GM19438 (cell line): ENCODE measurements at regions not wholly inside any gene's neighbourhood (a gene's known extent, or its start where the extent isn't known, plus 50 kb on each side); places are given as distances from the start of the nearest gene placed in this dataset.

Source experiments
- ATAC-seq: cut with Tn5 transposase; IDR thresholded peaks from one replicate; pipeline ENCODE4 v1.9.1; 2021; ENCODE audit warnings: low read depth; ENCODE audit not compliant: unreplicated experiment

DNA sequence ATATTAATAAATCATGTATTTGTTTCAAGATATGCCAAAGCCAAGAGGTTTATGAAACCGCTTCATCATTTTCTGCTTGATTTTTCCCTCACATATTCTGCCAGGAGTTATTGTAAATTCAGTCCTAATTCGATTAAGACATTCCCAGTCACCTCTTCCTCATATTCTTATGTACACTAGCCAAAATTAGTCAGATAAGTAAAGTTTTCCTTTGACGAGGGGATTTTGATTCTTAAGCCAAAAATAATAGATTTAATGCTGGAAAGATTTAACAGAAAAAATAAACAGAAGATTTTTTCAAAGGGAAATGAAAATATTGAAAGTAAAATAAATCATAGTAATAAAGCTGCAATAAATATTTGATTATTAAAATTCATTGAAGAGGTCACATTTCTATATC, 51.0 kb upstream of the VEGFC start:
- no peak for ATAC-seq

DNA sequence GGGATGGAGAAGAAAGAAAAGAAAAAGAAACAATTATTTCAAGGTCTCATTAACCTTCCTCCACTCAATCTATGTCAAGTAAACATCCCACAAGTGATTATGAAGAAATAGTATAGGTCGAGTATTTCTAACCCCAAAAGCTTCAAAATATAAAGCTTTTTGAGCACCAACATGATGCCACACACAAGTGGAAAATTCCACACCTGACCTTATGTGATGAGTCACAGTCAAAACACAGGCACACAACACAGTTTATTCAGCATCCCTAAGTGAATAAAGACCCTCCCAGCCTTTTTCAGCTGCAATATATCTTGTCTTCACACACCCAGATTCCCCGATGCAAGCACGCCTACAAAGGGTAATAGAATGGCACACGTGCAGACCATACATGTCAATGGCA, 51.7 kb upstream of the VEGFC start:
- no peak for ATAC-seq

DNA sequence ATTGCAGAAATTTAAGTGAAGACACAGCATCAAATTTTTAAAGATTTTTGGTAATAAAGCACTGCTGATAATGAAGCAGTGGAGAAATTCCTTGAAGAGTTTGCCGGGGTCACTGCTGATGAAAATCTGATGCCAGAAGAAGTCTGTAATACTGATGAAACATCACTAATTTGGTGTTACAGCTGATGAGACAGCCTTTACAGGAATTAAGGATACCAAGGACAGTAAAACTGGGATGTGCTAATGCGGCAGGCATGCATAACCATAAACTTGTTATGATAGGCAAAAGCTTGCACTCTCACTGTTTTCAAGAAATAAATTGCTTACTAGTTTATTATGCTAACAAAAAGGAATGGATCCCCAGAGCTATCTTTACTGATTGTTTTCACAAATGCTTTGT, 52.9 kb upstream of the VEGFC start:
- no peak for ATAC-seq

DNA sequence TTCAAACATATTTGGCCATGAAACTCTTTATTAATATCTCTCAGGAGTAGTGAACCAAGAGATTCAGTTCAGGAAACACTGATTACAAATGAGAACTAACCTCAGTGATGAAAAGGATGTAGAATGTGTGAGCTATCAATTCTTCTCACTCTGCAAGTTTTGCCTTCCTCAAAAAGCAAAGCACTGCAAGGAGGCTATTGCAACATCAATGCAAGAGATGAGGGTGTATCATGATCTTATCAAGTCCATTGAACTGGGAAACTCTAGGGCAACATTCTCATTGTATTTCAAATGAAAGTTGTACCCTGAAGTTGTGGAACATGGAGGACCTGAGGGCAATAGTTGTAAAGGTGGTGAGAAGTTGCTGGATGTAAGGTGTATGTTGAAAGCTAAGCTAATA, 56.4 kb upstream of the VEGFC start:
- ATAC-seq, result no peak

DNA sequence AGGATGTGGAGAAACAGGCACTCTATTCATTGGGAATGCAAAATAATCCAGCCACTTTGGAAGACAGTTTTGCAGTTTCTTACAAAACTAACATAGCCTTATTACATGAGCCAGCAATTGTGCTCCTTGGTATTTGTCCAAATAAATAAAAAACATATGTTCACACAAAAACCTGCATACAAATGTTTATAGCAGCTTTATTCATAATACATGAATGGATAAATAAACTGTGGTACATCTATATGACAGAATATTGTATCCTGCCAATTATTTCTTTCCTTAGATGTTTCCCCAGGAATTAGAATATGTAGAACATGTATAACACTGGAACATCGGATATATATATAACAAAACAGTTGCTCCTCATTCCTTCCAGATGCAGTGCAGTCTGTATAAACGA, 57.7 kb upstream of the VEGFC start:
- no peak for ATAC-seq

DNA sequence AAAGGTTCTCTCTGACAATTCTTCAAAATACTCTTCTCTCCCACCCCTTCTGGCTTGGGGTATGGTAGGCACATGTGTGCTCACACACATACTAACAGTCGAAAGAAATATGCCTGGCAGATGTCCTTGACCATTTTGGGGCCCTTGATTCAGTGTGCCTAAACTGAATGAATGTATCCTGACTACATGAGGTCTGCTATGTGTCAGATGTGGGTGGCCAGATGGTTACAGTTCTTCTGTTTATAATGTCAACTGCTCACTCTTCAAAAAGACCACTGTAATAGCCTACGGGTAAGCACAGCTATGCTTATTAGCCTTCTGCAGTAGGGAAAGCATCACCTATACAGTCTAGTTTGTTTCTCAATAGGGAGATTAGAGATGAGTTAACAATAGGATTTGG, 63.7 kb upstream of the VEGFC start:
- ATAC-seq, result no peak

DNA sequence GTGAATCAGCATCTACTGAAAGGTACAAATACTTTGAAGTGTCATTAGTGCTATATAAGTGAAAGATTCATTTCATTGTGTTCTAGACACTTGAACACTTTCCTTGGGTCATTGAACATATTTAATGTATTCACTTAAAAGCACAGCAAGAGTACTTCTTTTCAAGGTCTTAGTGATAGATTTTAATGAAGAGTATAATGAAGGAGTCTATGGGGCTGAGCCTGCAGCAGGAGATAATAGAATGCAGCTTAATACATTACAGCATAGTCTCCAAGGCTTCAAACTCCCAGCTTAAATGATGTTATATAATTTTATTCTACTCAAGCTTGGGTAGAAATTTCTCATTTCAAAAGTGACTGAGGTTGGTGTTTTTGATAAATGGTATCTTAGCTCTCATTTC, 66.1 kb upstream of the VEGFC start:
- no peak for ATAC-seq

DNA sequence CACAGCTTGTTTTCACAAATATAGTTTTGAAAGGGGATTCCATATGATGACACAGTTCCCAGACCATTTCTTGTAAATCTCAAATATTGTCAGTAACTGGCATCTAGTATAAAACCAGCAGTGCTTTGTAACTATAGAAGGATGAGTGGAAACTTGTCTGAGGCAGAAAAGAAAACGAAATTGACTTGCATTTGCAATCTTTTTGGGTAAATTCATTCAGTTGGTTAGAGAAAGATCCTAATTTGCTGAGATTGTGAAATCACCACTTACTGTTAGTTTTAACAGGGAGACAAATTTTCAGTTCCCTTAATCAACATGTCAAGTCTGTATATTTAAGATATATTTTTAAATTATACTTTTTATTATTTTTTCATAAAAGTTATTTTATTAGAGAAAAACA, 71.5 kb upstream of the VEGFC start:
- ATAC-seq, result no peak

DNA sequence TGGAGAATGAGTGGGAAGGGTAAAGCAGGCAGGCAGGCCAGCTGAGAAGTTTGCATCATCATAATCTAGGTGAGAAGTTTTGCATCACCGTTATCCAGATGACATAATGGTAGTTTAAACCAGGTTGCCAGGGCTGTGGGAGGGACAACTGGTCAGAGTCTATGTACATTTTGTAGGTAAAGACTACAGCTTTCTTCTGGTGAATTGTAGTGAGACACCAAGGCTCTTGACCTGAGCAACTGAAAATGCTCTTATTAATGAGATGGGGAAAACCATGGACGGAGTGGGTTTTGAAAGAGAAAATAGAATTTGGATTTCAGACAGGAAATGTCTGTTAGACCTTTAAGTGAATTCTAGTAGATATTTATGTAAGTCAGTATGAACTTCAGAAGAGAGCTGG, 76.0 kb upstream of the VEGFC start:
- ATAC-seq, result no peak

DNA sequence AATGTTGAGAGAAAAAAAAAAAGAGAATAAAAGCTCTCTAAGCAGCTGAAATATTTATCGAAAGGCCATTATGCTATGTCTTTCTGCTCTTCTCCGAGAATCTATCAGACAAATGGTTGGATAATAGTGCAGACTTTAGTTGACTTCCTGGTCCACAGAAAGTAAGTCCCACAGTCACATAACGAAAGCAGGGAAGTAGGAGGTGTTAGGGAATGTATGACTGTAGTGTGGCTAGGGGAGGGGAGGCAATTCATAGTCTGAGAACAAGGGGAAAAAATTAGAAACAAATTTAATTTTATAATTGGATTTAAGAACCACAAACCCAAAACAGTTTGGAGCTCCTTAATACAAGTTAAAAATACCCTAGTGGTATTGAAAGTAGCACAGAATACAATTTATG, 79.7 kb upstream of the VEGFC start:
- no peak for ATAC-seq

DNA sequence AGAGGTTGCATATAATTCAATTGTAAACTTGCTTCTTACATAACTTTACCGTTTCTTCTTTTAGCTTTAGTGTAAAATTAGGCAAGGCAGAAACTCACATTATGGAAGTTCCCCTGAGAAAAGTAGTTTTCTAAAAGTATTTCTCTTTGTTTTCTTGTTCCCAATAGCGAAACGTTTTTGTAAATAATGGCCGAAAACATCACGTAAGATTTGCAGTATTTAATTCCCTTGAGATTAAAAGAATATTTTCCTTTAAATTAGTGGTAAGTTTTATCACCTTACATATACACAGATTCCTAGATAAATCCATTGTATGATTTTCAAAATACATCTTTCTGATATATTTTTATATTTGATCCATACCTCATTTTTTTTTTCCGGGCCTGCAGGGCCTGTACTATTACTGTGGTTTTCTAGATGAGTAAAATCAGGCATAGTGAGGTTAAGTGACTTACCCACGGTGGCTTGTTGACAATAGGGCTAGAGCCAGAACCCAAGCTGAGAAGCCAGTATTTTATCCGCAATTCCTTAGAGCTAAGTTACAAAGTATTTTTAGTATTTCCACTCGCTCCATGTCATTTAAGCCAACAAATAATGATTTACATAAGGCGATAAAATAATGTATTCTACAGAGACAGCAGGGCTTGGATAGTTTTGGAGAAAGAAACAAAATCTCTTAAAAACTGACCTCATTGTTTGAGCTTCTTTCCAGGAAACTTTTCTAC, 82.2 kb upstream of the VEGFC start:
- ATAC-seq, result no peak

DNA sequence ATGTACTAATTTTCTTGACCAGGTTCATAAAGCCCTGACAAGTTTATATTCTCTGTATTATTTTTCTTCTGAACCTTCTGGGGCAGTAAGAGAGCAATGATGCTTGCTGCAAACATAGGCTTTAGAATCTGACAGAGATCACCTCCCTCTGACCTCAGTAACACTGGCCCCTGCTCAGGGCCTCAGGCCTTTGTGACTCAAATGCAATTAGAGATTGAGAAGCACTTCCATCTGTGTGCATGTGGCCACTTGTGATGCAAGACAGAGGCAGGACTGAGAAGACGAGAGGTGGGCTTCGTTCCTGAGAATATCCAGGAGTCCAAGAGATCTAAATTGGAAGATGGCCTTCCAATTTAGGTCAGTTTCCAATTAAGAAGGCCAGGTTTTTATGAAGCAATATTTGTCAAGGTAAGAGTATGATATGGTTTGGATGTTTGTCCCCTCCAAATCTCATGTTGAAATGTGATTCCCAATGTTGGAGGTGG, 82.8 kb upstream of the VEGFC start:
- ATAC-seq, result no peak

DNA sequence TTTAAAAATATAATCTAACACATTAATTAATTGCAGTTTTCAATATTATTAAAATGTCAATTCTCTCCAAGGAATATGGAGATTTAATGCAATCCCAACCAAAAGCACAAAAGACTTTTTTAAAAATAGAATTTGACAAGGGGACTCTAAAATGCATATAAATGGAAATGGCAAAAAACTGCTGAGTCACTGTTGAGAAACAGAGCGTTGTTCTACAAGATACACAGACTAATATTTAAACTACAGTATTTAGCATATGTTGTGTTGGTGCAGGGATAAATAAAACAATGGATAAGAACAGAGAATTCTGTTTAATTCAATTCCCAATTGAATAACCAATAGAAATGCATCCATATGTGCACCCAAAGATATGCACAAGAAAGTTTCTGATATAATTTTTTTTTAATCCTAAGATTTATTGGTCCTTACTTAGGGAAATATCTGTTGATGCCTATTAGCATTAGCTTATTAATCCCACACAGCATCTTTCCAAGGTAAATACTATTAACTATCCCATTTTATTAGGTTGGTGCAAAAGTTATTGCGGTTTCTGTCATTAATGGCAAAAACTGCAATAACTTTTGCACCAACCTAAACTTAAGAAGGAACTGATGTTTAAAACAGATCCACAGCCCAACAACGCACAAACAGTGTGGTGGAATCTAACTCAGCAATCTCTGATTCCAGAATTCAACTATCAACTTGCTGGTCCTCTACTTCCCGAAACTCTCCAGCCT, 86.8 kb upstream of the VEGFC start:
- no peak for ATAC-seq

DNA sequence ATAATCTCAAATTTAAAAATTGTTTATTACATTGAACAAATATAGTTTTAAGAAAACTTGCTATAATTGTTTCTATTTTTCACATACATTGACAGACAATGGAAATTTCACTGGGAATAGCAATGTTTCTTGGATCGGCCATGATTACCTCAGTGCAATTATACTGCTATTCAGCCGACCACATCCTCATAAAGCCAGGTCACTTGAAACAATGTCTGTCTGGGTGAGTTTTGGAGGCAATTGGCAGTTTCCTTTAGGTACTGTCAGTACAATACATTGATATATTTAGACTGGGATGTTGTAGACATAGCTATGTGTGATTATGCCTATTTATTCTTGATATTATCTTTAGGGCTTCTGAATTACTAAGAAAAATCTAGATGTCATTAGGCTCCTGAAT, 89.5 kb upstream of the VEGFC start:
- no peak for ATAC-seq

DNA sequence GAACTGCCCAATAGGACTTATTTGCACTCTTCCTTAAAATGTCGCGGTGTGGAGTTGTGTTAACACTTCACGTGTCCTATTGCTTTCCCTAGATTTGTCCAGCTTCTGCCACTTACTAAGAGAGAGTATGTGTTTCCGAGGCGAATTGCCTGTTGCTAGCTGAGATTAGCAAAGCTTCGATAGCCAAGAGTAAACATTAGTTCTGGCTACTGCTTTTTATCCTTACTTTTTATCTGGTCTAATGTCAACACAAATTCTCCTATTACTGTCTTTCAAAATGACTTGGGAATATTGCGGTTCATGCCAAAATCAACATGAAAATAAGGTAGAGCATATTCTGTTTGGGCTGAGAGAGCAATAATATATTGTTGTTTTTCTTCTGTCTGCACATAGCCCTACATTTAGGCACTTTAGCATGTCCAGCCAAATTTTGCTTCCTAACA, 90.4 kb upstream of the VEGFC start:
- ATAC-seq, result no peak

DNA sequence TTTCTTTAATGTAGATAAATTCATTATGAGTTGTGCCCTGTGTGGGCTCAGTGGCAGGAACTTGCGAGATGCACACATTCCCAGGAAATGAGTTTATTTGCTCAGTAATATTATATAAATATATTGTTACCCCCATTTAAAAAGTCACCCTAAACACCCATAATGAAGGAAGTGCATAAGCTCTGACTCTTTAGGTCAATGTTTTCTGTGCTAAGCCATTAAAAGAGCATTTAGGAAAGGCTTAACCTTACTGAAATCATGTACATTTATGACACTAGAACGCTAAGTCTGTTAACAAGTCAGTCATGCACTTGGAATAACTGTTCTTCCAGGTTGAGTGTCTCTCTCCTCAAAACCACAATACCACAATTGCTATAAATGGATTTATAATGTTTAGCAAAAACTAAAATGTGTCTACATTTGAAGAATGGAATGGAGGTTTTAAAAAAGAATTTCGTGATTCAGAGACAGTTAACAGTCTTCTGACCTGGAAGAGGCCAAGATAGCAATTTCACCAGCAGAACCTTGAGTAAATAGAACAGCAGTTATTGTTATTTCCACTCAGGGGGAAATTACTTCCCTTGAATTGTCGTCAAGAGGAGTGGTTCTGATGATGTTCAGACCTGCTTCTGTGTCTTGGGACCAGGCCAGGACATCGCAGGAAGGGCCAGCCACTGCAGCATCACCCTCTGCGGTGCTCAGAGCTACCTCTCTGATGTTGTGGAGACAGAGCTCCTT, 91.1 kb upstream of the VEGFC start:
- ATAC-seq, result no peak

DNA sequence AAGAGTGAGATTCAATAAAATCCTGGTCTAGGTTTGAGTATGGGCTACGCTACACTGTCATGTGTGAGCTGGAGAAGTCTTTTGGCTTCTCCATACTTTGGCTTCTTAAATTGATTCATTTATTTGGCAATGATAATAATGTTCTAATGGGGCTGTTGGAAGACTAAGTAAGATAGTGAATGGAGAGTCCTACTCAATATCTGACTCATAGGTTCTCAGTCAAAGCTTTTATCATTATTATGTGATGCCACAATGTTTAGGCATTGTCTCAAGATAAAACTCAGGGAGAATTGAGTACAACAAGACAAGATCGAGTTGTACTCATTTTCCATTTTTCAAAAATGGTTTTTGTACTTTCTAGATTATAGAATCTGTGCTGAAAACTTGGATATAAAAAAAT, 92.5 kb upstream of the VEGFC start:
- ATAC-seq, result no peak

DNA sequence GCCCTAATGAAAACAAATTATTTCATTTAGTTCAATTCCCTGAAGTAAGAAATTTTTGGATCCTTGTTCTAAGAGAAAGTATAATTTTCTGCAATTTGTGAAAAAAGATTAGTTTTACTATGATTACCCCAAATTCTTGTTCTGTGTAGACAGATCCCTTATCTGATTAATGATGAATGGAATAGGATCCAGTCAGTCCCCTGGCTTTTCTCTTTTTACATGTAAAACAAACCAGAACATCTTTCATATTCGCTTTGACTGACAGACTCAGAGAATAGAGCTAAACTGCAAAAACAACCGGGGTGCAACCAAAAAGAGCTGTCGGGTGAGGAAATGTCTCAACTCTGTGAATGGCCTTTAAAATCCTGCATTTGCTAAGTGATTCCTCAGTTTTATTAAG, 93.4 kb upstream of the VEGFC start:
- ATAC-seq, result no peak

DNA sequence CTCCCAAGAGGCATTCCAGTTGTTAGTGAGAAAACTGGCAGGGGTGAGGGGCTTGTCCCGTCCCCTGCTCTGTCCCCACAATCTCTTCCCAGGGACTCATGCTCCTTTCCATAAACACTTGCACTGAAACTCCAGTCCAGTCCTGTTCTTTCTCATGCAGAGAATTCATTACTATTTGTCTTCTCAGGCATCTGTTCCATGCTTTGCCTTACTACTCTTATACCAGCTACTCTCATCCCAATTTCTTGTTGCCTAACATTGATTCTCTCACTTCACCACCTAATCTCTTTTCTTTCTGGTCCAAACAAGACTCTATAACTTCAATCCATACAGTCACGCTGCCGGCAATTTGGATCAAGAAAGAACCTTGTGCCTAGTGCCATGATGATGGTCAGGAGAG, 97.1 kb upstream of the VEGFC start:
- ATAC-seq, result no peak

DNA sequence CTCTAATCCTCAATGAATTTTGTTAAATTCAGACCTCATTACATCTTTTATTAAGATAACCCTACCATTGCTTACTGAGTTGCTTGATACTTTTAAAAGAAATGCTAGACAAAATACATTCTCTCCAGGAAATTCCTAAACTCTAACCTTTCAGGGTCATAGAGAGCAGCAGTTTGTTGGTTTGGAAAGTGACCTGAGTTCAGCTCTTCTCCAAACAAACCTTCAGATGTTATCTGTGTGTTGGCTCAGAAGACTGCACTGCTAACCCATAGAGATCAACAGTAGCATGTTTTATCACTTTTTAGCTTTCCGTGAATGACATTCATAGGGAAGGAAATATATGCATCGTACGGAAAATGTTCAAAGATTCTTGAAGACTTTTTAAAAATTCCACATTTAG, 101.8 kb upstream of the VEGFC start:
- no peak for ATAC-seq

DNA sequence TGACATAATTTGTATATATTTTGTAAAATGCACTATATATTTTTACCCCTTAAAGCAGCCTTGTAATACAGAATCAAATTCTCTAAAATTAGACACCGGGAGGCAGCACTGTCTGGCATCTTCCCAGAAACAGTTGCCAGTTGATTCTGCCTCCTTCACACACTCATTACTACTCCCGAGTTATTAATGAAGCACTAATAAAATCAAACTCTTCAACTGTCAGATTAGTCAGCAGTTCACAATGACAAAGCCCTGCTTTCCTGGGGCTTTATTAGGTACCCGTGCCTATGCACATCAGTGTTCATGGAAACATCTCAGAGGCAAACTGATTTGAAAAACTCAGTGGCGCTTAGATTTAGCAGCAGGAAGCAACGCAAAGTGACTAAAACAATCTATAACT, 103.5 kb upstream of the VEGFC start:
- ATAC-seq, result no peak

DNA sequence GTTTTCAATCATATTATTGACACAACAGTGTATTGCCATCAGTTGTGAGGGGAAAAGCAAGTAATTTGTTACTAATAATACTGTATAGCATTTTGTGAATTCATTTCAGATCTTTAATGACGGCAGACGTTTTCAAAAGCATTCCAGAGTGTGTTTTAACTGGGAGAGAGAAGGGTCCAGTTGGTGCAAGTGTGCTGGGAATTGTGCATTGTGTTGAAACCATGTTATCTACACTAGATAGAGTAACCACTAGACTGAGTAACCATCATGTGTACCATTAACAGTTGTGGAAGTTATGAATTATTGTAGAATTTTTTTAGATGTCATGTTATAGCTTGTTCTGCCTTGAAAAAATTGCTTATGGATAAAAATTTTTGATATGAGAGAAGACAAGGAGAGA, 104.5 kb upstream of the VEGFC start:
- ATAC-seq, result no peak
